ENCODE measurements at regions not wholly inside any gene's neighbourhood (a gene's known extent, or its start where the extent isn't known, plus 50 kb on each side); places are given as distances from the start of the nearest gene placed in this dataset.

DNA sequence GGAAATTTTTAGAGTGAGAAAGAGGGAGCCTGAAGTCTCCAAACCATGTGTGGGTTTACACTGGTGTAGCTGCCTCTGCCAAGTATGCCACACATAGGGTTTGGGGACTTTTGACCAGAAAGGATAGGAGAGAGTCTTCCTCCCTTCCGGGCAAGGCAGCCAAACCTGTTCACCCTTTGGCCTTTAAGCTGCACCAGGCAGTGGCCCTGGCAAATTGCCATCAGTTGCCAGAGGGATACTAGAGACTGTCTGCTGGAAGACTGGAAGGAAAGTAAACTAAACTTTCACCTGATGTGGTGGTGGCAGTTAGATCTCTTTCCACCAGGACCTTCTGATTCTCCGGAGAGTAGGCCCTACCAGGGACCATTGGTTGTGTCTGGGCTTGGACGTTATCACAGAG is 1263.2 kb downstream of the FAM181B start:
- no peak overlapping the region for H3K4me3 ChIP-seq (ENCODE audit: low read depth, low read length)
- no peak for DNase-seq
- no peaks in the 10 kb centered on the region for H3K27me3 ChIP-seq (replicated peaks)
- in situ Hi-C loops (cut with HindIII; ENCODE audit: low pct_ligation_motif_present, low sequenced_read_pairs) = no loop called here
- H3K36me3 ChIP-seq (replicated peaks) = no peaks in the 10 kb centered on the region
- TF ChIP-seq, protein P1, sequence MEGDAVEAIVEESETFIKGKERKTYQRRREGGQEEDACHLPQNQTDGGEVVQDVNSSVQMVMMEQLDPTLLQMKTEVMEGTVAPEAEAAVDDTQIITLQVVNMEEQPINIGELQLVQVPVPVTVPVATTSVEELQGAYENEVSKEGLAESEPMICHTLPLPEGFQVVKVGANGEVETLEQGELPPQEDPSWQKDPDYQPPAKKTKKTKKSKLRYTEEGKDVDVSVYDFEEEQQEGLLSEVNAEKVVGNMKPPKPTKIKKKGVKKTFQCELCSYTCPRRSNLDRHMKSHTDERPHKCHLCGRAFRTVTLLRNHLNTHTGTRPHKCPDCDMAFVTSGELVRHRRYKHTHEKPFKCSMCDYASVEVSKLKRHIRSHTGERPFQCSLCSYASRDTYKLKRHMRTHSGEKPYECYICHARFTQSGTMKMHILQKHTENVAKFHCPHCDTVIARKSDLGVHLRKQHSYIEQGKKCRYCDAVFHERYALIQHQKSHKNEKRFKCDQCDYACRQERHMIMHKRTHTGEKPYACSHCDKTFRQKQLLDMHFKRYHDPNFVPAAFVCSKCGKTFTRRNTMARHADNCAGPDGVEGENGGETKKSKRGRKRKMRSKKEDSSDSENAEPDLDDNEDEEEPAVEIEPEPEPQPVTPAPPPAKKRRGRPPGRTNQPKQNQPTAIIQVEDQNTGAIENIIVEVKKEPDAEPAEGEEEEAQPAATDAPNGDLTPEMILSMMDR (IDR thresholded peaks at IDR 0.05; ENCODE audit: low read depth, low read length, missing control alignments) = no peak
- H3K27ac ChIP-seq = no peak overlapping the region

DNA sequence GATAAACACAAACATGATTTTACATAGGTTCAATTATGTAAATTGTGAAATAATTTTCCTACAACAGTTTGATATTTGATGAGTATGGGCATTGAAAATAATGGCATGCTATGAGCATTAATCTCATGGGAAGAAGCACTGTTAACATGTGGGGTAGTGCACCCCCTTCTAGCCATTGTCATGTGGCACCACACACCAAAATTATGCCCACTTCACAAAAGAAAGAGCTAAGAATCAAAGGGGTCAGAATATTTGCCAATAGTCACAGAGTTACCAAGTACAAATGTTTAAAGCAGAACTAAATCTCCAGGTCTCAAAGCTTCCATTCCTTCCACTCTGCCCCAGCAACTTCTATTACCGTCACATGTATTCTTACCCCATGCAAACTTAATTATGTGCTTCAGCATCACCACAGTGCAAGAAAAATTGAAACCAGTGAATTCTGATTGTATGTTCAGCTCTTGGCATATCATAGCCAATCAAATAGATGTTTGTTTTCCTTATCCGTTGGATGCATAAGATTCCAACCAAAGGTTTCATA is 1273.8 kb downstream of the FAM181B start:
- Histone ChIP-seq H3K4me3 (ENCODE audit: low read depth, low read length) (no peak overlapping the region), H3K27ac (no peak overlapping the region), H3K27me3 (replicated peaks) (no peaks in the 10 kb centered on the region), H3K36me3 (replicated peaks) (no peaks in the 10 kb centered on the region)
- DNase-seq = no peak
- TF ChIP-seq, protein P1 (IDR thresholded peaks at IDR 0.05; ENCODE audit: low read depth, low read length, missing control alignments) = no peak
- in situ Hi-C loops (cut with HindIII; ENCODE audit: low pct_ligation_motif_present, low sequenced_read_pairs) = no loop called here

DNA sequence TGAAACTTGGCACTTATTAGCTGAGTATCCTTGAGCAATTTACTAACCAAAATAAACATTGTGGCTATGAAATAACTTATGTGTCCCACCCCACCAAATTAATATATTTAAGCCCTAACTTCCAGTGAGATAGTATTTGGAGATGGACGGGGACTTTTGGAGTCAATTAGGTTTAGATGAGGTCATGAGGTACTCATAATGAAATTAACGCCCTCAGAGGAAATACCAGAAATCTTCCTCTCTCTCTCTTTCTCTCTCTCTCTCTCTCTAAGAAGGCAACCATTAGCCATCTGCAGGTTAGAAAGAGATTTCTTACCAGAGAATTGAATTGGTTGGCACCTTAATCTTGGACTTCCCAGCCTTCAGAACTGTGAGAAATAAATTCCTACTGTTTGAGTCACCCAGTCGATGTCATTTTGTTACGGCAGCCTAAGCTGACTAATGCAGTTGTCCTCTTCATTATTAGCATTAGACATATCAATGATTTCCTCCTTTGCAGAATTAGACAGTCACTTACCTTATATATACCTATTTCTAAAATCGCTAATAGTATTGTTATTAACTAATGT is 1284.0 kb downstream of the FAM181B start:
- TF ChIP-seq, protein P1 (IDR thresholded peaks at IDR 0.05; ENCODE audit: low read depth, low read length, missing control alignments) = no peak
- Histone ChIP-seq H3K27me3 (replicated peaks) (no peaks in the 10 kb centered on the region), H3K4me3 (ENCODE audit: low read depth, low read length) (no peak overlapping the region), H3K36me3 (replicated peaks) (no peaks in the 10 kb centered on the region), H3K27ac (no peak overlapping the region)
- in situ Hi-C loops (cut with HindIII; ENCODE audit: low pct_ligation_motif_present, low sequenced_read_pairs) = no loop called here
- no peak for DNase-seq

DNA sequence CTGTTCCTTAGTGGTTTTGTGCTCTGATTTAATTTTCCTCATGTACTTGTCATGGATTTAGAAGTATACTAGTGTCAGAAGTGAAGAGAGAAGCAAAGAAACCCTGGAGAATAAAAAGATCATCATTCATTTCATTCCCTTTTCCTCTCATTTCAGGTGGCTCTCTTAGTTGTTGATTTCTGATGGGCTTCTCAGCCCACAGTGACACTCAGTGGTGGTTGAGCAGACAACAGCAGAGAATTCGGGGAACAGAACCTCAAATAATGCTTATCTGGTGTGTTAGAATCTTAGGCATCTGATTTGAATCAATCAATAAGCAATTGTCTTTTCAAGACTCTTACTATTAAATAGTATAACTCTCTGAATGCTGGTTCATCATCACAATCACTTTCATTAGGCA is 1289.4 kb downstream of the FAM181B start:
- Histone ChIP-seq H3K4me3 (ENCODE audit: low read depth, low read length) (no peak overlapping the region), H3K27me3 (replicated peaks) (no peaks in the 10 kb centered on the region), H3K36me3 (replicated peaks) (no peaks in the 10 kb centered on the region), H3K27ac (no peak overlapping the region)
- in situ Hi-C loops (cut with HindIII; ENCODE audit: low pct_ligation_motif_present, low sequenced_read_pairs) = no loop called here
- TF ChIP-seq, protein P1 (IDR thresholded peaks at IDR 0.05; ENCODE audit: low read depth, low read length, missing control alignments) = no peak
- DNase-seq = no peak

DNA sequence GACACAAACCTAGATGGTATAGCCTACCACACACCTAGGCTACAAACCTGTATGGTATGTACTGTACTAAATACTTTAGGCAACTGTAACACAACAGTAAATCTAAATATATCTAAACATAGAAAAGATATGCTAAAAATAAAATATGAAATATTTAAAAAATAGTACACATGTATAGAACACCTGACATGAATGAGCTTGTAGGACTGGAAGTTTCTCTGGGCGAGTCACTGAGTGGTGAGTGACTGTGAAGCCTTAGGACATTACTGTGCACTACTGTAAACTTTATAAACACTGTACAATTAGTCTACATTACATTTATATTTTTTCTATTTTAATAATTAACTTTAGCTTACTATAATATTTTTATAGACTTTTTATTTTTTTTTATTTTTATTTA is 1301.3 kb downstream of the FAM181B start:
- DNase-seq = no peak
- Histone ChIP-seq H3K36me3 (replicated peaks) (no peaks in the 10 kb centered on the region), H3K27ac (no peak overlapping the region), H3K4me3 (ENCODE audit: low read depth, low read length) (no peak overlapping the region), H3K27me3 (replicated peaks) (no peaks in the 10 kb centered on the region)
- in situ Hi-C loops (cut with HindIII; ENCODE audit: low pct_ligation_motif_present, low sequenced_read_pairs) = no loop called here
- TF ChIP-seq, protein P1 (IDR thresholded peaks at IDR 0.05; ENCODE audit: low read depth, low read length, missing control alignments) = no peak

DNA sequence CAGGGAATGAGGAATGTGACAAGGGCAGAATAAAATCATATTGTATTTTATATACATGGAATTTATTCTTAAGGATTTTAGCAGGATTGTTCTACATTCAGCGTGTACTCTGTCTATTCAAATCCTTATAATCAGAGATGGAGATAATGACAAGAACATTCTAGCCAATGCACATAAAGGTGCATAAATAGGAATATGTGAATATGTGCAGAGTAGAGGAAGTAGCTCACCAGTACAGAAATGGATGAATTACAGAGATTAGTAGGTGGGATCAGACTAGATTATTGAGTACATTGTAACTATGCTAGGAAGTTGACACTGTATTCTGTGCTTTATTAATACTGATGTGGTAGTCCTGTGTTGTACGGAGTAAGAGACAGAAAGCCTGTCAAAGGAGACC is 1308.8 kb downstream of the FAM181B start:
- Histone ChIP-seq H3K36me3 (replicated peaks) (no peaks in the 10 kb centered on the region), H3K27ac (no peak overlapping the region), H3K4me3 (ENCODE audit: low read depth, low read length) (no peak overlapping the region), H3K27me3 (replicated peaks) (no peaks in the 10 kb centered on the region)
- no peak for DNase-seq
- in situ Hi-C loops (cut with HindIII; ENCODE audit: low pct_ligation_motif_present, low sequenced_read_pairs) = no loop called here
- TF ChIP-seq, protein P1 (IDR thresholded peaks at IDR 0.05; ENCODE audit: low read depth, low read length, missing control alignments) = no peak

Measured in brain microvascular endothelial cell (primary cell).